Mucosa of descending colon (tissue), 3 donors: ENCODE measurements at regions not wholly inside any gene's neighbourhood (a gene's known extent, or its start where the extent isn't known, plus 50 kb on each side); places are given as distances from the start of the nearest gene placed in this dataset.

ENCODE experiments used
- ATAC-seq: fragments of 200-7000 bp; cut with Tn5 transposase; one replicate; pipeline ENCODE4 v1.9.1; 2020; ENCODE audit warnings: mild to moderate bottlenecking, moderate library complexity
- DNase-seq, 3 donors: peaks; one replicate each; pipeline ENCODE4 v3.0.0-alpha.2; 2020
- H3K36me3 ChIP-seq: fragments of 200-600 bp; one replicate; pipeline ENCODE4 v1.8.0; 2021; ENCODE audit warnings: low read depth, mild to moderate bottlenecking
- H3K4me1 ChIP-seq: fragments of 200-600 bp; one replicate; pipeline ENCODE4 v1.8.0; 2021; ENCODE audit warnings: low read depth, mild to moderate bottlenecking
- H3K4me3 ChIP-seq: fragments of 200-600 bp; one replicate; pipeline ENCODE4 v1.8.0; 2021; ENCODE audit warnings: mild to moderate bottlenecking
- H3K9me3 ChIP-seq: fragments of 200-600 bp; one replicate; pipeline ENCODE4 v1.8.0; 2021; ENCODE audit warnings: mild to moderate bottlenecking
- intact Hi-C, 2 donors: fragments of 100-400 bp; cut with DNase I in 1 of 2; cut with micrococcal nuclease in 1 of 2; formaldehyde crosslinking; loops; one replicate each; pipeline versions ENCODE4 v1.11.0 to v1.11.1; 2022; cut with DNase I, micrococcal nuclease
- TF ChIP-seq, protein P1 (sequence below): fragments of 200-600 bp; IDR thresholded peaks from one replicate; pipeline ENCODE4 v1.8.0; 2022; ENCODE audit warnings: antibody characterized with exemption, mild to moderate bottlenecking
- donor health status: DM: no; HTN: no; CAD: no; lungs with moderate emphysema.
- donor health status: DM: no; HTN: no; CAD: no.
- donor health status: DM: no; HTN: yes; CAD: no.

DNA sequence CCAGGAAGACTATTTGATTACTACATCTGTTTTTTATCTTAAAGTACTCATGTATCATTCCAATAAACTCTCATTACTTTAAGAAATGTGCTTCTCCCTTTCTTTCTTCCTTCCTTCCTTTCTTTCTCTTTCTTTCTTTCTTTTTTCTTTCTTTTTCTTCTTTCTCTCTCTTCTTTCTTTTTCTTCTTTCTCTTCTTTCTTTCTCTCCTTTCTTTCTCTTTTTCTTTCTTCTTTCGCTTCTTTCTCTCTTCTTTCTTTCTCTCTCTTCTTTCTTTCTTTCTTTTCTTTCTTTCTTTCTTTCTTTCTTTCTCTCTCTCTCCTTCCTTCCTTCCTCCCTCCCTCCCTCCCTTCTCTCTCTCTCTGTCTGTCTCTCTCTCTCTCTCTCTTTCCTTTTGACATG lies 298.6 kb upstream of the ANKH start:
- Histone ChIP-seq H3K4me1 (no peaks in the 10 kb centered on the region), H3K36me3 (no peaks in the 10 kb centered on the region), H3K4me3 (no peak overlapping the region), H3K9me3 (no peaks in the 10 kb centered on the region)
- DNase-seq: no peak
- TF ChIP-seq, protein P1, sequence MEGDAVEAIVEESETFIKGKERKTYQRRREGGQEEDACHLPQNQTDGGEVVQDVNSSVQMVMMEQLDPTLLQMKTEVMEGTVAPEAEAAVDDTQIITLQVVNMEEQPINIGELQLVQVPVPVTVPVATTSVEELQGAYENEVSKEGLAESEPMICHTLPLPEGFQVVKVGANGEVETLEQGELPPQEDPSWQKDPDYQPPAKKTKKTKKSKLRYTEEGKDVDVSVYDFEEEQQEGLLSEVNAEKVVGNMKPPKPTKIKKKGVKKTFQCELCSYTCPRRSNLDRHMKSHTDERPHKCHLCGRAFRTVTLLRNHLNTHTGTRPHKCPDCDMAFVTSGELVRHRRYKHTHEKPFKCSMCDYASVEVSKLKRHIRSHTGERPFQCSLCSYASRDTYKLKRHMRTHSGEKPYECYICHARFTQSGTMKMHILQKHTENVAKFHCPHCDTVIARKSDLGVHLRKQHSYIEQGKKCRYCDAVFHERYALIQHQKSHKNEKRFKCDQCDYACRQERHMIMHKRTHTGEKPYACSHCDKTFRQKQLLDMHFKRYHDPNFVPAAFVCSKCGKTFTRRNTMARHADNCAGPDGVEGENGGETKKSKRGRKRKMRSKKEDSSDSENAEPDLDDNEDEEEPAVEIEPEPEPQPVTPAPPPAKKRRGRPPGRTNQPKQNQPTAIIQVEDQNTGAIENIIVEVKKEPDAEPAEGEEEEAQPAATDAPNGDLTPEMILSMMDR: no peak
- no peak for ATAC-seq
- intact Hi-C loops: no loop called here

DNA sequence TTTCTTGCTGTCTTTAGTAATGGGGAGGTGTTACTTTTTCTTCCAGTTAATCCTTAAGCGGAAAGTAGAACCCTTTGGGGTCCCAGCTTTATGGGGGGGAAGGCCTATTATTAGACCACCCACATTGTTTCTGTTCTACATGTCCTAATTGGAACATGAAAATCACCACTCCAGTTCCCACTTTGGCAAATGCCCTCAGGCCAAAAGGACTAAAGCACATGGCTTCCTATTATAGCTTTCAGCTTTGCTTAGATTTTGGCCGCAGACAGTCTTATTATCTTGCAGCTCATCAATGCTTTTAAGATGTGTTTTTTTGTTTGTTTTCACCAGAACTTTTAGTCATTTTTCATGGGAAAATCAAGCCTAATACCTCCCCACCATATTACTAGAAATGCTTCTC lies 296.8 kb upstream of the ANKH start:
- intact Hi-C loops: no loop called here
- Histone ChIP-seq H3K36me3 (no peaks in the 10 kb centered on the region), H3K4me1 (no peaks in the 10 kb centered on the region), H3K4me3 (no peak overlapping the region), H3K9me3 (no peaks in the 10 kb centered on the region)
- TF ChIP-seq, protein P1: no peak
- no peak for DNase-seq
- ATAC-seq: no peak

DNA sequence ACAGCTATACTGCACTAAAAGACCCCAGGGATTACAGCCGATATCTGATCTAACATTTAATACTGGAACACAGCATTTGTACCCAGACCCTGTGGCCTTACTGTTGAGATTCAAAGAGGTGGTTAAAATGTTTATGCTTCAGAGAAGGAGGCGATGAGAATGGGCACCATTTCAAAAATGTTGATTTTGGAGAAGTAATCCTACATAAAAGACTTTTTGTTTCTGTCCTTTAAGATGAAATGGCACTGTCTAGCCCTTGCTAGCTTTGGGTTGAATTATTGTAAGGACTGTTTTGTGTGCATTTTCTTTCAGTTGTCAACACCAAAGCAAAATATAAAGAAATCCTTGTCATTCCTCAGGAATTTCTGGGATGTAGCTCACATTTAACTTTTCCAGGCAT lies 288.5 kb upstream of the ANKH start:
- no peaks in the 10 kb centered on the region for H3K36me3 ChIP-seq
- TF ChIP-seq, protein P1: no peak
- no peak for ATAC-seq

DNA sequence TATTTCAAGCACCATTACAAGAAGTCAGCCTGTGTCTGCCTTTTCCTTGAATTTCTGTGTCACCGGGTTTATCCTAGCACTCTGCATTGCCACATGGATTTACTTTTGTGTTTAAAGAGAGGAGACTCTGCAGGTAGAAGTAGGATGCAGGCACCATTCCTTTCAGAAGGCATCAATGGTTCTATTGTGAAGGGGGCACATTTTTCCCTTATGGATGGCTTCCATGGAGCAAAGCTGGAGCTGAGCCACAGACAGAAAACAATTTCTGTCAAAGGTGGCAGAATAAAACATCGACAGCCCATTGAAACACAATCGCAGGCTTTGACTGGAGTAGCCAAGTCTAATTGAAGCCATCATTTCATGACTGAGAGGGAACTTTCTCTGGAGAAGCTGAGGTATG lies 288.0 kb upstream of the ANKH start:
- DNase-seq (no peak), ATAC-seq (no peak)
- H3K4me3 ChIP-seq: no peak overlapping the region
- intact Hi-C loops: no loop called here
- no peaks in the 10 kb centered on the region for H3K4me1 ChIP-seq
- TF ChIP-seq, protein P1: no peak
- H3K9me3 ChIP-seq: no peaks in the 10 kb centered on the region
- H3K36me3 ChIP-seq: no peaks in the 10 kb centered on the region

More for the DNA sequence above, 288.5 kb upstream of the ANKH start:
- intact Hi-C loops: no loop called here
- Histone ChIP-seq H3K9me3 (no peaks in the 10 kb centered on the region), H3K4me1 (no peaks in the 10 kb centered on the region), H3K4me3 (no peak overlapping the region)
- DNase-seq: no peak

DNA sequence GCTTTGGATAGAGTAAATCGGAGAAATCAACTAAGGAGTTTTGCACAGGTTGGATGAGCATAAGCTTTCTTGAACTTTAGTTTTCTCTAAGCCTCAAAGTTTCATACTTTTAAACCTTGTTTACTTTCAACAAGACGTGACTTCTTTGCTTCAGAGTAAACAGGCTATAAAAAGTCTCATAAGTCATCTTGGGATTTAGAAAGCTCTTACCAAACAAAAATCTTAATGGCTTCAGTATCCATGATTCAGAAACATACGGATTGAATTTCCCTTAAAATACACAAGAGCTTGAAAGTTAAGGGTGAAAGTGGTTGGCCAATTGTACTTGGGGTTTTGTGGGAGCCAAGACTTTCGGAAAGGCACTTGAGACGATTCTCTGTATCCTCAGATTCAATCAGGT lies 270.9 kb upstream of the ANKH start:
- intact Hi-C loops: no loop called here
- H3K4me1 ChIP-seq: peaks cover 3% of the 10 kb centered on the region
- H3K9me3 ChIP-seq: no peaks in the 10 kb centered on the region
- H3K36me3 ChIP-seq: no peaks in the 10 kb centered on the region
- no peak for ATAC-seq
- DNase-seq: no peak
- H3K4me3 ChIP-seq: no peak overlapping the region
- TF ChIP-seq, protein P1: no peak

DNA sequence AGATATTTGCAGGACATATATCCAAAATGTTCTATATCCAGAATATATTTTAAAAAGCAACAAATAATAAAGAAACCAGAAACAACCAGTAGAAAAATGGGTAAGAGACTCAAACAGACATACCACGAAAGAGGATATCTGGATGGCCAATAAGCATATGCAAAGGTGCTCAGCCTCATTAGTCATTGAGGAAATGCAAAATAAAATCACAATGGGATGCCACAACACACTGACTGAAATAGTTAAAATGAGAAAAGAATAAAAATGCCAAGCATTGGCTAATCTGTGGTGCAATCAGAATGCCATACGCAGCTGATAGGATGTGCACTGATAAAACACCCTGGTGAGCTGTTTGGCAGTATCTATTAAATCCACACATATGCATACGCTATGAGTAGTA lies 265.8 kb upstream of the ANKH start:
- no peaks in the 10 kb centered on the region for H3K9me3 ChIP-seq

More for the DNA sequence above, 265.8 kb upstream of the ANKH start:
- DNase-seq (no peak), ATAC-seq (no peak)
- TF ChIP-seq, protein P1: no peak
- intact Hi-C loops: no loop called here
- no peak overlapping the region for H3K4me3 ChIP-seq
- no peaks in the 10 kb centered on the region for H3K36me3 ChIP-seq
- peaks cover 3% of the 10 kb centered on the region for H3K4me1 ChIP-seq
